H54 (cell line): ENCODE measurements at regions not wholly inside any gene's neighbourhood (a gene's known extent, or its start where the extent isn't known, plus 50 kb on each side); places are given as distances from the start of the nearest gene placed in this dataset.
"Not testable (repeated sequence)": the region's sequence is repeated elsewhere in the genome, so short reads cannot be mapped to it uniquely, and the experiment has no call there.

Source experiments
- DNase-seq: peaks from one replicate; pipeline ENCODE4 v3.0.0; 2011; ENCODE audit warnings: low spot score, mixed read lengths; ENCODE audit not compliant: insufficient read length
- FAIRE-seq: peaks from 3 replicates; lab custom pipeline; 2011; peaks lifted over from hg19 to GRCh38; lab: Jason Lieb, UNC
- POLR2A ChIP-seq: IDR thresholded peaks from 2 replicates; pipeline ENCODE4 v1.6.1; 2011; ENCODE audit warnings: low read depth, mild to moderate bottlenecking, low read length

- no peak for TF ChIP-seq POLR2A
- FAIRE-seq: peak; percentile 6
Observed at GRCh38 chr7:81195033-81195432, 276.2 kb upstream of the SEMA3C start.

GRCh38 chr7:81190997-81191768 lies 272.3 kb upstream of the SEMA3C start:
- no peak for TF ChIP-seq POLR2A
- DNase-seq (no peak), FAIRE-seq (peak; percentile 98)

More at GRCh38 chr7:81195033-81195432, 276.2 kb upstream of the SEMA3C start:
- DNase-seq: no peak

DNA sequence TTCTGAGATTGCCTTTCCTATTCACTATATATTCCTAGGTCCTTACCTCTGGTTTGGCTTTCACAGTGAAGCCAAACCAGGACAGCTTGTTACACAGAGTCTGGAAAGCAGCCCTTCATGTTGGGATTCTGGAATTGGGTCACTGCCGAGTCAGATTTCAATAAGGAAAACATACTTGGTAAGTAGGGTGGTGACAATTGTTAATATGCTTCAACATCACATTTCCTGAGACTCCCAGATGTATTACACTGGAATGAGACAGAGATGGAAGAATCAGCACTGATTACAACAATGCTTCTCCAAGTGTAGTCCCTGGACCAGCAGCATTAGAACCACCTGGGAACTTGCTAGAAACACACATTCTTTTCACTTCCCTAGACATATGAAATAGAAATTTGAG lies 268.9 kb upstream of the SEMA3C start:
- DNase-seq (no peak), FAIRE-seq (peak; percentile 15)
- no peak for TF ChIP-seq POLR2A

DNA sequence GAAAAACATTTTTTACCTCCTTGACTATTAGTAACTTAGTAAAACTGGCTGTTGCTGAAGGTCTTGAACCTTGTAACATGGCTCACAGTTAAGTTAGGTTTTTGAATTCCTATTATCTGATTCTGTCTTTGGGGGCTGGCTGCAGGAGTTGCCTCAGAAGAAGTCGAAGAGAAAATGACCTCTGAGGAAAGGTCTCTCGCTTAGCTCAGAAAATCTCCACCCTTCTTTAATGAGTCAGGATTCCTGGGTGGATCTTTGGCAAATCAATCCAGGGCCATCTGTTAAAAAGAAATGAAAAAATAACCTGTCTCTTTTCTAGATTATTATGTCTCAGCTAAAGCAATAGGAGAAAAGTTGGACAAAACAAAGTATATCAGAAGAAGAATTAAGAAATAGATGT lies 267.8 kb upstream of the SEMA3C start:
- no peak for FAIRE-seq
- DNase-seq: no peak
- no peak for TF ChIP-seq POLR2A

DNA sequence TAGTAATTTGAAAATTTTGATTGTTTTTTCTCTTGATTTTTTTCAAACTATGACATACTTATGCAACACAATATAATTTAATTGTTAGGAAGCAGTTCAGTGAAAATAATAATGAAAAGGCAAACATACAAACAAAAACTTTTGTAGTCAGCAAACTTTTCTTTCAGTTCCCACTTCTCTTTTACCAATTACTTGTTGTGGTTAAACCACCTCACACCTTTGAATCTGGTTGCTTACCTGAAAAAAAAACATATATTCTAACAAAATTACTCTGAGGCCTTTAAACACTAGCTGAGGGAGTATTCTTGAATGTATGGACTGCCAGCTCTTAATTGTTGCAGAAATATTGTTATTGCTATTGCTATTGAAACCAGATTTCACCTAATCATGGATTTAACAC lies 266.2 kb upstream of the SEMA3C start:
- DNase-seq (no peak), FAIRE-seq (no peak)
- no peak for TF ChIP-seq POLR2A

- FAIRE-seq (no peak), DNase-seq (no peak)
- TF ChIP-seq POLR2A: no peak
Observed at GRCh38 chr7:81183326-81183725, 264.5 kb upstream of the SEMA3C start.

DNA sequence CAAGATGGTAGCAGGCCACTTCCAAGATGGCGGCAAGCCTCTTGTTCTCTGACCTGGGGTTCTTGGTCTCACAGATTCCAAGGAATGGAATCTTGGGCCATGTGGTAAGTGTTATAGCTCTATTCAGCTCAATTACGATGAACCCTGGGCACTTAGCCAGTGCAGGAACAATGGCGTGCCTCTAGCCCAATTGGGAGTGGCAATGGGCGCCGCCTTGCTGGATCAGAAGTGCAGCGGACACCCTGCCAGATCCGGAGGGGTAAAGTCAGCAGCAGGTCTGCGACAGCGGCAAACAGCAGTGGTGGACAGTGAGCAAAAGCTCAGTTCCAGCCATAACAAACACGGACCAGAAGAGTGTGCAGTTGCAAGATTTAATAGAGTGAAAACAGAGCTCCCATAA lies 263.2 kb upstream of the SEMA3C start:
- FAIRE-seq, DNase-seq: not testable (repeated sequence)

DNA sequence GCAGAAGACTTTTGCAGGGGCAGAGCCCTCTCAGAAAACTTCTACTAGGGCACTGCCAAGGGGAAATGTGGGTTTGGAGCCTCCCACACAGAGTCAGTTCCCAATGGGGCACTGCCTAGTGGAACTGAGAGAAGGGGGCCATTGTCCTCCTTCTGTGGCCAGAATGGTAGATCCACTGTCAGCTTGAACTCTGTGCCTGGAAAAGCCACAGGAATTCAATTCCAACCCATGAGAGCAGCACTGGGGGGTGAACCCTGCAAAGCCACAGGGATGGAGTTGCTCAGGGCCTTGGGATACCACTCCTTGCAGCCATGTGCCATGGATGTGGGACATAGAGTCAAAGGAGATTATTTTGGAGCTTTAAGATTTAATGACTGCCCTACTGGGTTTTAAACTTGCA lies 262.2 kb upstream of the SEMA3C start:
- FAIRE-seq (no peak), DNase-seq (no peak)
- TF ChIP-seq POLR2A: no peak

- DNase-seq: no peak
- no peak for TF ChIP-seq POLR2A
- FAIRE-seq: no peak
Observed at GRCh38 chr7:81180573-81180972, 261.7 kb upstream of the SEMA3C start.

- DNase-seq (no peak), FAIRE-seq (no peak)
- TF ChIP-seq POLR2A: no peak
Observed at GRCh38 chr7:81175275-81175940, 256.6 kb upstream of the SEMA3C start.

GRCh38 chr7:81173766-81174281 lies 255.0 kb upstream of the SEMA3C start:
- no peak for TF ChIP-seq POLR2A
- FAIRE-seq (peak; percentile 97), DNase-seq (no peak)

- DNase-seq (no peak), FAIRE-seq (no peak)
- TF ChIP-seq POLR2A: no peak
Observed at GRCh38 chr7:81170291-81170690, 251.4 kb upstream of the SEMA3C start.

- FAIRE-seq (no peak), DNase-seq (no peak)
- no peak for TF ChIP-seq POLR2A
Observed at GRCh38 chr7:81167934-81168333, 249.1 kb upstream of the SEMA3C start.

GRCh38 chr7:81165070-81165469 lies 246.2 kb upstream of the SEMA3C start:
- FAIRE-seq (peak; percentile 20), DNase-seq (no peak)
- TF ChIP-seq POLR2A: no peak
